Fibroblast of peridontal ligament (primary cell): ENCODE measurements at regions not wholly inside any gene's neighbourhood (a gene's known extent, or its start where the extent isn't known, plus 50 kb on each side); places are given as distances from the start of the nearest gene placed in this dataset.

Experiments
- DNase-seq: peaks from one replicate; pipeline ENCODE4 v3.0.0-alpha.2; 2010; ENCODE audit errors: extremely low read depth

DNA sequence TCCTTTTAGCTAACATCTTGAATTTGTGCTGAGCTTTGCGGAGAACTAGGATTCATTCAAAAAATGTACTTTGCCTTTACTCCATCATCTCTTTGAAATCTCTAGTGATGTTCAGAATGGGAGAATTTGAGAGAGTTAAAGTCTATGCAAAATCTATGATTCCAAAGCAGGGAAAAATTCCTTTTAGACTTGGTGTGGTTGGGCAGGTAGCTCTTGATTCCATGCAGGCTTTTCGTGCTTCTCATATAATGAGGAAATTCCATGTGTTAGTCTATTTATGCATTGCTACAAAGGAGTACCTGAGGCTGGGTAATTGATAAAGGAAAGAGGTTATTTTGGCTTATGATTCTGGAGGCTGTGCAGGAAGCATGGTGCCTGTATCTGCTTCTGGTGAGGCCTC, 258.9 kb upstream of the EPHA4 start:
- DNase-seq = no peak

DNA sequence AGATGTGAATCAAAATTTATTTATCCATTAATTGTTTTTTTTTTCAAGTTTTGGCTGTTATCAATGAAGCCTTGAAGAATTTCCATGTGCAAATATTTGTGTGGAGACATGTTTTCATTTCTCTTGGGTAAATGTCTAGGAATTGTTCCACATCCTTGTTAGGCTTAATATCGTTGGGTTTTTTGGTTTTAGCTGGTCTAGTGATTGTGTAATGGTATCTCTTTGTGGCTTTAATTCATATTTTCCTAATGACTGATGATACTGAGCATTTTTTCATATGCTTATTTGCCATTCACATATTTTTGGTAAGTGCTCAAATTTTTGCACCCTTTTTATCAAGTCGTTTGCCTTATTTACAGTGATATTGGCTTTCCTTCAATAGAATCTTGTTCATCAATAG, 250.3 kb upstream of the EPHA4 start:
- DNase-seq = no peak

DNA sequence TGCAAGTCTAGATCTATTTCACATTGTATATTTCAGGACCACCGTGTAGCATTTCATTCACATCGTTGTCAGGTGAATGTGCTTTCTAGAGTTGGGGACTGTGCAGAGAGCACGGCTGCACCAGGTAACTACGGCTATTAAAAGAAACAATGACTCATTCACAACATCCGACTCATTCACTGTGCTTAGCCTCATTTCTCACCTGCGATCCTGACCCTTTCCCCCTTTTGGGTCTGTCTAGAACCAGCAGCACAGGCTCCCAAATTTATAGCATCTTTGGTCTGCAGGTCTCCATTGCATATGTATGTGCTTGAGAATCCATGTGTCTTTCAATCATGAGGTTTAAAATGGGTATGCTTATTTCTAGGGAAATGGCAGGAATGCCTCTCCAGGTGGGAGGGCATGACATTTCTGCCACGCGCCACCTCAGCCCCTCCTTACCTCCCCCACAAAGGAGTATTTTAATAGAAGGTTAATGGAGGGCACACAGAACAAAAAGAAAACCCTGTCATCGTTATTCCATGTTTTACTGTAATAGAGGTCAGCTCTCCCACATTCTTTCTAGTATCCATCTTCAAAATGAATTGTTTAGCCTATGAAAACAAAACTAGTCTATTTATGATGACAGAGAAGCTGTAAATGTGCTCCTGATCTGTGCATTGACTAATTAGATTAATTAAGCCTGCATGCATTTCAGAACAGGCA, 246.7 kb upstream of the EPHA4 start:
- no peak for DNase-seq

DNA sequence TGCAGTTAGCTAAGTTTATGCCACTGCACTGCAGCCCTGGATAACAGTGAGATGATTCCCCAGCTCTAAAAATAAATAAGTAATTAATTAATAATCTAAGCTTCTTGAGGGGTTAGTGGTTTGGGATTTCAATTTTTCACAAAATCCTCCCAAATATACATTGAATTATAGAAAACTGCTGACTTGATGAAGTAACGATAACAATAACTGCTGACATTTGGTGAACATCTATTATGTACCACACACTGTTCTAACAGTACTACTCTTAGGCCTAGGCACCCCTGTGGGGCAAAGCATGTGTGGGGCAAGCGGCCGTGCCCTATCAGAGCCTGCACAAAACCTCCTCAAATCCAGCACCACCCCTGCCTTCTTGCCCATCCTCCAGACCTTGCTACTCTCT, 245.8 kb upstream of the EPHA4 start:
- no peak for DNase-seq

DNA sequence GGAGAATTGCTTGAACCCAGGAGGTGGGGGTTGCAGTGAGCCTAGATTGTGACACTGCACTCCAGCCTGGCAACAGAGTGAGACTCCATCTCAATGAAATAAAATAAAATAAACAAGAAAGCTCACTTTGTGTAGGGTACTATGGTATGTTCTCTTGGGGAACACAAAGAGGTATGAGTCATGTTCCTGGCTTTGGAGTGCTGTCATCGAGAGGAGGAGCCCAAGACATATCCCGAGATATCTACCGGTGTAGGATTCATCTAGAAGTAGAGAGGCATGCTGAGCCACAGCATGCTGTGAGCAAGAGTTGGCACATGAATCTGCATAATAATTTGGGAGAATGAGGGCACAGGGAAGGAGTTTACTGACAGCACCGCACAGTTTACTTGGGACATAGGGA, 244.9 kb upstream of the EPHA4 start:
- no peak for DNase-seq

DNA sequence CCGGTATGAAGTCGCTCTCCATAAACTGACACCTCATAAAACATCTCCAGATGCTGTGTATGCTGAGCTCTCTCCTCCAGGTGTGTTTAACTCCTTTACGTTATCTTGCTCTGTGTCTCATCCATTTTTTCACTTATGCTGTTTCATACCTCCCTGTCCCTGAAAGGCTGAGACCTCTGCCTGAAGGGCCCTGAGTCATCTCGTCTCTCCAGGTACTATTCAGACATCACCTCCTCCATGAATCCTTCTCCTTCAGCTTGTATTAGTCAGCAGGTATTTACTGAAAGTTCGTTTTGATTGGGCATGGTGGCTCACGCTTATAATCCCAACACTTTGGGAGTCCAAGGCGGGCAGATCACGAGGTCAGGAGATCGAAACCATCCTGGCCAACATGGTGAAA, 244.5 kb upstream of the EPHA4 start:
- DNase-seq = no peak

DNA sequence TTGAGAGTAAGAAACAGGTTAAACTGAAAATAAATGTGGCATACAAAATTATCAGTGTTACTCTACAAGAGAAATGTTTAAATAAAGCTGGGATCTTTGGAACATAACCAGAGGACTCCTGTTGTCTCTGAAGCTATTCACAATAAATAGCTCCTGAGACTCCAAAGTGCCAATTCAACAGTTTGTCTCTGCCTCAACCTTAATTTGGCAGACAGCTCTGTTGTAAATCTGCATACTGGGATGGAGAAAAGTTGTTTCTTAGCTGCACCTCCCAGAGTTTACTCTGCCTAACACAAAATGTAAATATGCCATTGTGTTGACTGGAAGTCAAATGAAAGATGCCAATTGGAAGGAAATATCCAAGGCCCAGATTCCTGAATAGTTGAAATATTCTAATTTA, 238.5 kb upstream of the EPHA4 start:
- no peak for DNase-seq

DNA sequence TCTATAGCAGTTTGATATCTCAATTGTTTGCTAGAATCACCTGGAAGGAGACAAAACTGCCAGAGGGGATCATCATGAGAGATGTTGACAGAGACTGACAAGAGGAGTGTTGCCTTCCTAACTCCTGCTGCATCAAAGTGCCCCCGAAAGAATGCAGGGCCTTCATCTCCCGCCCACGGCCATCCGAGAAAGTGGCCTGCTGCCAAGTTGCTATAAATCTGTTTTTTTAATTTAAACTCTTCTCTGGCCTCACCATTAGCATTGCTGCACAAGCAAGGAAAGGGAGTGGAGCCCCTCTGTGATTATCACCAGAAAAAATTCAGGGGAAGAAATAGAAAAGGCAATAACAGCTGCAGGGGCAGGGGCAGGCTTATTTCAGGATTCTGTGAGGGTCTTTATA, 238.1 kb upstream of the EPHA4 start:
- DNase-seq = no peak

DNA sequence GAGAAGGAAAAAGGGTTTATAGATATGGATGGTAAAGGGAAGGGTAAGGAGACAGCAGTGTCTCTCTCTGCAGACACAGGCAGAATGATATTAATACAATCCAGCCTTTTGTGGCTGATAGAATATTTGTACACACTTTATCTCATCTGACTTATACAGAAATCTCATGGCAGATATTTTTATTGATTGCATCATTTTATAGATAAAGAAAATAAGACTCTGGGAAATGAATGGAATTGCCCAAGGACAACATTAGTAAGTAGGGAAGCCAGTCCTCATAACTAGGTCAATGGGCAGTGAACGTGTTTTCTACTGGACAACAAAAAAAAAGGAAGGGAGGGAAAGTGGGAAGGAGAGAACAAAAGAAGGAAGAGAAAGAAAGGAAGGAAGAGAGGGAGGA, 236.4 kb upstream of the EPHA4 start:
- no peak for DNase-seq

DNA sequence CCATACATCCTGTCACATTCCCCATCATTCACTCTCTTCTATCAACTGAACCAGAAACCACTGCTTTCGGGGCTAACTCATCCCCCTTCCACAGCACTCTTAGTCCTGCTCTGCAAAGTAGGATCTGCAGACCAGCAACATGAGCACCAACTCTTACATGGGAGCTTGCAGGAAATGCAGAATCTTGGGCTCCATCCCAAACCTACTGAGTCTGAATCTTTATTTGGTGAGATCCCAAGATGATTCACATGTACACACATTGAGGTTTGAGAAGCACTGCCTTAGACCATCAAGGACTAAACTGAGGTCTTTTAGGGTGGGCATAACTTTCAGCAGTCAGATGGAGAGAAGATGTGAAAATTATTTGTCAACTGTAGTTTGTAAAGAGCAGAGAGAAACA, 235.6 kb upstream of the EPHA4 start:
- DNase-seq = no peak

DNA sequence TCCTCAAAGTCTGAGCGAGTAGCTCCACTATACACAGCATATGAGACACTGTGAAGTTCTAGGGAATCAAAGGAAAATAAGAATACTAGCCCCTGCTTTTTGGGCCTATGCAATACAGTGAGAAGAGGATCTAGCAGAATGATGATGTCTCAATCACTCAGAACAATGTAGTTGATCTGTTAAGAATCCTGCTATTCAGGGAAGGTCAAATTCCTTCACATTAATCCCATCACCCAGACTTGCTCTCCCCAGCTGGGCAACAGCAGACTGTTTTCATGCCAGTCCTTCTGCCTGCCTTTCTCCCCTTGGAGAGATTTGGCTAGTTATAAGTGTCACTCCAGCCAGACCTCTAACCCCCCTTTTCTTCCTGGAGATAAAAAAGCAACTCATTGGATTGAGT, 230.0 kb upstream of the EPHA4 start:
- DNase-seq = no peak

DNA sequence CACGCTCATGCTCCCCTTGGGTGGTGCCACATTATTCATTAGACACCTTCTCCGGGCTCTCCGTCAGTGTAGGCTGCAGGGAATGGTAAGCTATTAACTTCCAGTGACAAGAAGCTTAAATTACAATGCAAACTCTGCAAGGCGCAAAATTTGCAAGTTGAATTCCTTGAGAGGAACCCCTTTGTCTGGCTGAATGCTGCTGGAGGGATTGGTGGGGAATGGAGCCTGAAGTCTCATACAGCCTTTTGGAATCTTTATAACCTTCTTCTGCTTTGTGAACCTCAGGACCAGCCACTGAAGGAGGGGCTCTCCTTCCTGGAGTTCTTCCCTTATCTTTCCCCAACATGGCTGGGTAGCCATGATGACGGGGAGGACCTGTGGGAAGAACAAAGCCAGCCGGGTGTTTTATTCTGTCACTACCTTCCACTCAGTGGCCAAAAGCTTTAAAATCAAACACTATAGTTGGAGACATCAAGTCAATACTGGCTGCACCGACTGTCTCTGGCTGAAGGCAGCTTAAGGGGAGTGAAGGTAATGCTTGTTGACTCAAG, 220.9 kb upstream of the EPHA4 start:
- no peak for DNase-seq

DNA sequence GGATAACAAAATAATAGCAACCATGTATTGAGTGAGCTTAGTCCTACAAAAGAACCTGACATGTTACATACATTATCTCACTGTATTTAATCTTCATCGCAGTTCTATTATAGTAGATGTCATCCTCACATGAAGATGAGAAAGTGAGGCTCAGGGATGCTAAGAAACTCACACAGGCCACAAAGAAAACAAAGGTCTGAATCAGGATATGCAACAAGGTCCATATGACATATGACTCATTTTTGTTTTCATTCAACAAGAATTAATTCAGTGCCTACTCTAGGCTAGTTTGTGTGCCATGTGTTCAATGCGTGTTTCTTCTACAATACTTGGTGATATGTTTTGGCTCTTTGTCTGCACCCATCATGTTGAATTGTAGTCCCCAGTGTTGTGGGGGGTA, 219.7 kb upstream of the EPHA4 start:
- DNase-seq = no peak

DNA sequence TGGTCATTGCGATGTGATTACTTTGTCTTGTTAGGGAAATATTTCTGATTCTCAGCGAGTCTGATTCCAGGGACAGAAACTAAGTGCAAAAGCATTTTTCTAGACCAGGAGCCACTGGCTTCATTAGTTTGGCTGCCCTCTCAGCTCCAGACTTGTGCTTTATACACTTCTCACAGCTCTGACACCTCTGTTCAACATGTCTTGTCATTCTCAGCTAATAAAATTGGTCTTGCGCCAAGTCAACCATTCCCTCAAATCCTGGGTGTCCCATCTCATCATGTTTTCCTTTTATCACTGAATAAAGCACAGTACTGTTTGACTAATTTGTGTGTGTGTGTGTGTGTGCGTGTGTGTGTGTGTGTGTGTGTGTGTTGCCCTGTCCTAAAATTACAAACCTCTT, 215.5 kb upstream of the EPHA4 start:
- DNase-seq = no peak

DNA sequence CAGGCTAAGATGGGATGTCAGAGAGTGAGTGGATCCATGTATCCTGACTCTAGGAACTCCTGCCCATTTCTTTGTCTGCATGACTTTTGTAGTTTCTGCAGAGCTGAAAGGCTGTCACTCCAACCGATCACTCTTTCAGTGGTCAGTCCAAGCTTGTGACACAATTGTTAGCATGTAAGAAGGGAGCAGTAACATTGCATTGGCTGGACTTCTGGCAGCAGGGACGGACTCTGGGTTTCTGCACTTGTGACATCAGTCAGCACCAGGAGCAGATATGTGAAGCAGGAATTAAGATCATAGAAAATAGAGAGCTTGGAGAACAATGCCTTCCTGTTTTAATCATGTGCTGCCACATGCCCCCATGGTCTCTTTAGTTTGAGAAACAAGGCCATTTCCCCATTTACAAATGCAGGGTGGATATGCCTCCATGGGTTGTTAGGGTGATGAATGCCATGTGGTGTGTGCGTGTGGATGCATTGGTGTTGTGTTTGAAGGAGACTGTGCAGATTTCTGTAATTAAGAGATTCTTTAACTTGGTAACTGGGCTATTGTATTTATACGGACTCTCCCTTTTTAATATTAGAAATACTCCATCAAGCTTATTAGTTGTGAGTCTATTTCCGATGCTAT, 214.3 kb upstream of the EPHA4 start:
- DNase-seq = no peak

DNA sequence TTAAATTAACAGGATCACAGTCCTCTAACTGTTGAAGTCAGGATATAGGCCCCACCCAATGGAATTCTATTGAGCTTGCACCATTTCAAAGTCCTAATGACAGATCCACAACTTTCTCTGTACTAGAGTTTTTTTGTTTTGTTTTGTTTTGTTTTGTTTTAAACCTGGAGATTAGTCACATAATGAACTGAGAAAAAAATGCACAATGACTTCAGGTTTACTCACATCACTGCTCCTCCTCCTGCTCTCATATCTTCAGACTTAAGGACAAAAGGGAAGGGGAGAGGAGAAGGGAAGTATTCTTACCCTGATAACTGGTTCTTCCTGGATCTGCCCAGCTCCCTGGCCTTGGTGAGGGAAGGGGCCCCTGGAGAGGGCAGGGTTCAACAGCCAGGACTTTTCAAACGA, 208.2 kb upstream of the EPHA4 start:
- DNase-seq = no peak

DNA sequence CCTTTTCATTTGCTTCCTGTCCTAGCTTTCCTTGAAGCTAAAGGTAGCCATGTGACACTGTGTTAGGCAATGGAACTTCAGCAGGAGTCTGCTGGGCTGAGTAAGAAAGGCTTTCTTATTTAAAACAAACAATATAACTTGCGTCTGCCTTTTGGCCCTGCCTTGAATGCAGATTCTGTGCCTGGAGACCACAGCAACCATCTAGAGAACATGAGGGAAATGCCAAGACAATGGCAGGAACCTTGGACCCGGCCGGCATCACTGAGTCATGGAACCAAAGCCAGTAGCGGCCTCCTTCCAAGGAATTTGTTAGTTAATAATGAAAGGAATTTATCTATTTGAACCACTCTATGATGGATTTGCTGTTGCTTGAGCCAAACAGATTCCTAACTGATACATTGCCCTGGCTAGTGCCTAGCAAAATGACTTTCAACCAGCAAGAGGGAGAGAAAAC, 207.5 kb upstream of the EPHA4 start:
- DNase-seq = no peak

DNA sequence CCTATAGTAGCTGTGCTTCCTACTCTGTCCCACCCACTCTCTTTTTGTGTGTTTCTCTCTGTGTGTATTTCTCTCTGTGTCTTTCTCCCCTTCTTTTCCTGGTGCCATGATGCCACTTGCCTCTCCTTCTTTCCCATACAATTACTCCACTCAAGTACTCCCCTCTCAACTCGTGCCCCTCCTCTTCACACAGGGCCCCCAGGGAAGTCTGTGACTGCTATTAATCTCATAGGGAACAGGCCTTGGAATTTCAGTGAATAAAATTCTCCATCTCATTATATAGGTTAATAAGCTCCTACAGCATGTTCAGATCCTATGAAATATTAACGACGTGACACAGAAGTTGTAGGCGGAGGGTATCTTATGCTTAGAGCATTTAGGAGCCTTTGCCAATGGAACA, 205.9 kb upstream of the EPHA4 start:
- DNase-seq = no peak

DNA sequence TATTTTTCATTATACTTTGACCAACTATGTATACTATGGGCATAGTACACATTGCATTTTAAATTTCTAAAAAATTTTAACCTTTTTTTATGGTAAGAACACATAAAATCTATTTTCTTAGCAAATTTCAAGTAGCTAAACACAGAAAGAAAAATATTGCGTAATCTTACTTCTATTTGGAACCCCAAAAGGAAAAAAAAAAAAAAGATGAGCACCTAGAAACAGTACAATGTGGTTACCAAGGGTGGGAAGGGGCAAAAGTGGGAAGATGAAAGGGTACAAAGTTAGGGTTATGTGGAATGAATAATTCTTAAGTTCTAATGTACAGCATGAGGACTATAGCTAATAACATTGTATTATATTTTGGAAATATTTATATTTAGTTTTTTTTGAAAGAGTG, 205.0 kb upstream of the EPHA4 start:
- DNase-seq = no peak

DNA sequence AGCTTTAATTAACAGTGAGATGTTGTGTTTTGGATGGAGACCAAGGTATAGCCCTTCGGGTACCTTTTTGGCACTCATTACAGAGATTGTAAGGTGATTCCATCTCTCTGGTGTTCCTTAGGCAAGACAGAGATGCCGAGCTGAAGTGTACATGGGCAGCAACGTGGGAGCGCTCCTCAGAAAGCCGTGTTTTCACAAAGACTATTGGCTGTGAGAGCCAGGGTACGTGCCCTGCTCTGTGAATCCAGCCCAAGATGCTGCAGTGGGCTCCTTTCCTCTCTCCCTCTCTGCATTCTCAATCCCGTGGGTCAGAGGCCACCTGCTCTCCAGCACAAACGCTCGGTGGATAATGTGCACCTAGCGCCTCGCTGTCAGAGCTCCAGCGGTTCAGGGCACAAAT, 203.0 kb upstream of the EPHA4 start:
- no peak for DNase-seq

DNA sequence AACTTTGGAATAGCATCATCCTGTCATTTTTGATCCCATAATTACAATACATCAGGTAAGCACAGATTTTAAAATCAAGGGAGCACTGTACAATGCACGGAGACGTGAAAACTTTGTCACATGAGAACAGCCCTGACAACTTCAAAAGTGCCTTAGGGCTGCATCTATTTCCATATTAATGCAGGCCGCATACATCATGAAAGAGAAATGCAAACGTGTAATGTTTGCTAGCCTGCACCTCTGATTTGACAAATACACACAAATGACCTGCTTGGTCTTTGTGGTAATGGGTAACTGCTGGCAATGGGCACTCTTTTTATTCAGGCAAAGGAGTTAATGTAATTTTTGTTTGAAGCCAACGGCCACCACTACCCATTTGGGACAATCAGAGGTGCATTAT, 202.0 kb upstream of the EPHA4 start:
- DNase-seq = no peak

DNA sequence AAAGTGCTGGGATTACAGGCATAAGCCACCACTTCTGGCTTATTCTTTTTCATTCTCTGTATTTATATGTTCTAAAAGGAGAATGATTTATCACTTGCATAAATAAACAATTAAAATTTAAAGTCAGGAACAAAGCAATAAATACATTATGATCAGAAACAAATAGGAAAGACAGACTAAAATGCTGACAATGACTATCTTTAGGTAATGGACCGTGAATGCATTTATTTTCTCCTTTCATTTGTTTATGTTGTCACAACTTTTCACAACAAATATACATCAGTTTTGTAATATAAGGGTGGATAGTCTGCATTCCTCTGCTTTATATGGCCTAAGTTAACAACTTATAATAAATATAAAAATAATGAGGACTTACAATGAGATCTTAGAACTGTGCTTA, 199.2 kb upstream of the EPHA4 start:
- no peak for DNase-seq

DNA sequence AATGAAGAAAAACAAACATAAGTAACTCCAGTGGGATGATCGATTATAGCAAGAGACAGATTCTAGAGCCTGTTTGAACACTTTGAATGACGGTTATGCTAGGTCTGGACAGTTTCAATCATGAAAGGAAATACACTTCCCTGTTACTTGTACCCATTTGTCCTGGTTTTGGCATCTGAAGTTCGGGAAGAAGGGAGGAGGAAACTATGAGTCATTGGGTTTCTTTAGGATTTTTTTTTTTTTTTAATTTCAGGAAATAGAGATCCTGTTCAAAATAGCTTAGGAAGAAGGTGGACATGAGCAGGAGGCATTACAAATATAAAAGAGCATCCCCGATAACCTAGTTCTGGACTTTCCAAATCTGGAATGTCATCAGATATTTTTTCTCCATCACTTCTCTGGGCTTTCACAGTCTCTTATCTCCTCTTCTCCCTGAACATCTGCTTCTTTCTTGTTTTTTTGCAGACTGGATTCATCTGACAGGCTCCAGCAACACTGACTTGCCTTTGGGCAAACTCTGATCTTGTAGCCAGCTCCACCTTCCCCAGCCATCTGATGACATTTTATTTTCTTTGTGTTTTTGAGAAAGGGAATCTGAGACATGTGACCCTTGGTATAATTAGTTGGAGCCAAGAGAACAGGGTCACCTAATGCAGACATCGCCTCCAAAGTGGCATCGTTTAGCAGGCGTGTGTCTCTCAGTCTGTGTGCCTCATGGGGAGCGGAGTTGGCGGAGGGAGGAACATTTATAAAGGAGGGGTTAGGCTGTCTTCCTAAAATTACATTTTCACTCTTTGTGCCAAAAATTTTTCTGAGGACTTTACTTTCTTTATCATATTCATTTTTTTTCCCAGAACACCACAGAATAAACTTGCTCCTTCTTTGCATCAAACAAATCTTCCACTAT, 195.3 kb upstream of the EPHA4 start:
- no peak for DNase-seq
